B cell (primary cell): ENCODE measurements at regions not wholly inside any gene's neighbourhood (a gene's known extent, or its start where the extent isn't known, plus 50 kb on each side); places are given as distances from the start of the nearest gene placed in this dataset.

Source experiments
- ATAC-seq: fragments of 200-7000 bp; cut with Tn5 transposase; one replicate; pipeline ENCODE4 v1.10.0; 2021; ENCODE audit warnings: low read depth, mild to moderate bottlenecking, moderate number of reproducible peaks, moderate library complexity
- CTCF ChIA-PET: fragments of 350-600 bp; sonication (Branson Sonifier 250); formaldehyde crosslinking; loops from one replicate; lab custom pipeline; 2021; ENCODE audit warnings: antibody characterized with exemption, inconsistent platforms; lab: Charles Lee
- POLR2A ChIA-PET: fragments of 350-600 bp; sonication (Branson Sonifier 250); formaldehyde crosslinking; loops from one replicate; lab custom pipeline; 2021; ENCODE audit warnings: antibody characterized with exemption; lab: Charles Lee
- DNase-seq: peaks from one replicate; pipeline ENCODE4 v3.0.0; 2013
- H2AFZ ChIP-seq: 2 replicates; pipeline ENCODE4 v1.6.1; 2012; ENCODE audit warnings: mild to moderate bottlenecking, low read depth, low read length; ENCODE audit not compliant: insufficient read depth, poor library complexity, severe bottlenecking
- H3K27ac ChIP-seq, 2 donors: 1 replicate in 1 of 2; 2 replicates in 1 of 2; pipeline ENCODE4 v1.5.1; 2012 to 2013; ENCODE audit warnings: low read length in 2 of 2, mild to moderate bottlenecking in 2 of 2, moderate library complexity in 1 of 2
- H3K27me3 ChIP-seq, 4 experiments: fragments of 200-600 bp in 1 of 4; sonication (generic) in 1 of 4; replicated peaks in 1 of 4; 1 replicate in 2 of 4; 2 replicates in 2 of 4; pipeline versions ENCODE4 v1.6.1 to v1.7.0; 2013 to 2016; ENCODE audit warnings: low read length in 3 of 4, mild to moderate bottlenecking in 2 of 4, mixed read lengths in 1 of 4, moderate library complexity in 1 of 4; ENCODE audit not compliant: insufficient read depth in 4 of 4, control insufficient read depth in 3 of 4; ENCODE audit errors: control extremely low read depth in 1 of 4
- H3K36me3 ChIP-seq, 2 experiments: replicated peaks in 1 of 2; 1 replicate in 1 of 2; 2 replicates in 1 of 2; pipeline versions ENCODE4 v1.6.1 to v1.7.1; 2013; ENCODE audit warnings: low read length in 1 of 2; ENCODE audit not compliant: insufficient read depth in 2 of 2, control insufficient read depth in 1 of 2; ENCODE audit errors: control extremely low read depth in 1 of 2, extremely low read depth in 1 of 2
- H3K4me1 ChIP-seq, 2 donors: fragments of 200-600 bp in 1 of 2; sonication (generic) in 1 of 2; 1 replicate in 1 of 2; 2 replicates in 1 of 2; pipeline versions ENCODE4 v1.5.1 to v1.6.1; 2013 to 2017; ENCODE audit warnings: low read length in 2 of 2; ENCODE audit not compliant: control insufficient read depth in 2 of 2, insufficient read depth in 2 of 2
- H3K4me2 ChIP-seq: replicated peaks from 2 replicates; pipeline ENCODE3; 2012; ENCODE audit warnings: mild to moderate bottlenecking, low read depth, low read length; ENCODE audit not compliant: poor library complexity, severe bottlenecking
- H3K4me3 ChIP-seq, 5 experiments: fragments of 200-600 bp in 1 of 5; sonication (generic) in 1 of 5; 1 replicate in 3 of 5; 2 replicates in 2 of 5; pipeline versions ENCODE4 v1.5.1 to v1.7.0; 2011 to 2016; ENCODE audit warnings: low read length in 4 of 5, mild to moderate bottlenecking in 4 of 5, low read depth in 2 of 5, control low read depth in 1 of 5, moderate library complexity in 1 of 5; ENCODE audit not compliant: insufficient read depth in 1 of 5; ENCODE audit errors: control extremely low read depth in 1 of 5, extremely low read depth in 1 of 5
- H3K79me2 ChIP-seq: fragments of 200-600 bp; sonication (generic); one replicate; pipeline ENCODE4 v1.6.0; 2016; ENCODE audit warnings: low read length; ENCODE audit not compliant: control insufficient read depth, insufficient read depth
- H3K9ac ChIP-seq: fragments of 200-600 bp; sonication (generic); 2 replicates; pipeline ENCODE4 v1.6.1; 2017; ENCODE audit warnings: mild to moderate bottlenecking, low read length, moderate library complexity
- H3K9me3 ChIP-seq, 3 donors: one replicate each; pipeline versions ENCODE4 v1.6.1 to v1.7.1; 2013; ENCODE audit warnings: low read length in 2 of 3; ENCODE audit not compliant: control insufficient read depth in 2 of 3, insufficient read depth in 1 of 3; ENCODE audit errors: control extremely low read depth in 1 of 3
- H4K20me1 ChIP-seq: 2 replicates; pipeline ENCODE4 v1.6.0; 2012; ENCODE audit warnings: mild to moderate bottlenecking, low read length; ENCODE audit not compliant: insufficient read depth, control insufficient read depth, poor library complexity, severe bottlenecking
- H3K27ac Mint-ChIP-seq: one replicate; pipeline ENCODE4 v1.8.0; 2021; ENCODE audit warnings: mixed read lengths
- H3K27me3 Mint-ChIP-seq: one replicate; pipeline ENCODE4 v1.8.0; 2021; ENCODE audit warnings: mixed read lengths
- H3K4me1 Mint-ChIP-seq: one replicate; pipeline ENCODE4 v1.8.0; 2021; ENCODE audit warnings: mixed read lengths
- H3K4me3 Mint-ChIP-seq: one replicate; pipeline ENCODE4 v1.8.0; 2021; ENCODE audit warnings: mixed read lengths
- H3K9me3 Mint-ChIP-seq: one replicate; pipeline ENCODE4 v1.8.0; 2022; ENCODE audit warnings: mixed read lengths; ENCODE audit not compliant: insufficient read depth
- EZH2 ChIP-seq: IDR thresholded peaks from 2 replicates; pipeline ENCODE4 v1.6.1; 2012; ENCODE audit warnings: borderline replicate concordance, low read depth, mild to moderate bottlenecking, moderate library complexity, low read length; ENCODE audit not compliant: insufficient read depth, poor library complexity, severe bottlenecking
- WGBS: methylation state at CpG from one replicate; pipeline ENCODE4 v1.1.5; 2013; ENCODE audit warnings: missing lambda C conversion rate; ENCODE audit not compliant: insufficient coverage; 5-methylcytosine and 5-hydroxymethylcytosine counted together
- intact Hi-C: fragments of 100-400 bp; cut with micrococcal nuclease; formaldehyde crosslinking; loops from one replicate; pipeline ENCODE4 v1.10.0; 2022
- TF ChIP-seq, protein P1 (sequence below): fragments of 200-600 bp; IDR thresholded peaks from one replicate; pipeline ENCODE4 v1.8.0; 2022; ENCODE audit warnings: antibody characterized with exemption, mild to moderate bottlenecking

DNA sequence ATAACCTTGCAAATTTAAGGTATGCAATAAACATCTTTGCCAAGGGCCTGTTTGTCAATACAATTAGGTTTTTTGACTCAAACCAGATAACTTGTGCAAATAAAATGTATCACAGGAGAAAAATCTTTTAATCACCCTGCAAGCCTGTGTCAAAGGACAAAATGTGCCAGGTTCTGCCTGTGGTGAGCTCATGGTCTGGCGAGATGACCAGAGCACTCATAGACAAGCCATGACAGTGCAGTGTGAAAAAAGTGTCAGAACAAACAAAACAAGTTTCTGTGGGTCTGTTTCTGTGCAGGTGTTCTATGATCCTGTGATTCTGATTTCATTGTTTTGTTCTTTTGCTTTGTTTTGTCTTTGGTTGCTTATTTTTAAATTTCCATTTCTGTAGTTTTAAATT, 847.2 kb downstream of the VRK1 start:
- Mint-ChIP-seq H3K27ac (no peak overlapping the region), H3K4me3 (no peak overlapping the region), H3K27me3 (no peaks in the 10 kb centered on the region), H3K4me1 (no peaks in the 10 kb centered on the region), H3K9me3 (peaks cover 2% of the 10 kb centered on the region)
- no peak overlapping the region for H3K27ac ChIP-seq
- H2AFZ ChIP-seq = no peak overlapping the region
- intact Hi-C loops = no loop called here
- ATAC-seq (no peak), DNase-seq (no peak)
- no peaks in the 10 kb centered on the region for H3K79me2 ChIP-seq
- no peak for TF ChIP-seq EZH2
- TF ChIP-seq, protein P1, sequence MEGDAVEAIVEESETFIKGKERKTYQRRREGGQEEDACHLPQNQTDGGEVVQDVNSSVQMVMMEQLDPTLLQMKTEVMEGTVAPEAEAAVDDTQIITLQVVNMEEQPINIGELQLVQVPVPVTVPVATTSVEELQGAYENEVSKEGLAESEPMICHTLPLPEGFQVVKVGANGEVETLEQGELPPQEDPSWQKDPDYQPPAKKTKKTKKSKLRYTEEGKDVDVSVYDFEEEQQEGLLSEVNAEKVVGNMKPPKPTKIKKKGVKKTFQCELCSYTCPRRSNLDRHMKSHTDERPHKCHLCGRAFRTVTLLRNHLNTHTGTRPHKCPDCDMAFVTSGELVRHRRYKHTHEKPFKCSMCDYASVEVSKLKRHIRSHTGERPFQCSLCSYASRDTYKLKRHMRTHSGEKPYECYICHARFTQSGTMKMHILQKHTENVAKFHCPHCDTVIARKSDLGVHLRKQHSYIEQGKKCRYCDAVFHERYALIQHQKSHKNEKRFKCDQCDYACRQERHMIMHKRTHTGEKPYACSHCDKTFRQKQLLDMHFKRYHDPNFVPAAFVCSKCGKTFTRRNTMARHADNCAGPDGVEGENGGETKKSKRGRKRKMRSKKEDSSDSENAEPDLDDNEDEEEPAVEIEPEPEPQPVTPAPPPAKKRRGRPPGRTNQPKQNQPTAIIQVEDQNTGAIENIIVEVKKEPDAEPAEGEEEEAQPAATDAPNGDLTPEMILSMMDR = no peak
- no peak overlapping the region for H3K4me2 ChIP-seq
- POLR2A ChIA-PET = no interaction called here
- WGBS = 50% methylated on average over 1 of the region's 1 CpG
- no peaks in the 10 kb centered on the region for H3K27me3 ChIP-seq
- H3K9ac ChIP-seq = no peak overlapping the region
- H3K4me1 ChIP-seq = no peaks in the 10 kb centered on the region
- no peaks in the 10 kb centered on the region for H4K20me1 ChIP-seq
- H3K36me3 ChIP-seq = no peaks in the 10 kb centered on the region
- H3K9me3 ChIP-seq = peaks cover 0 to 4% (median 0%) of the 10 kb centered on the region in 3 donors
- H3K4me3 ChIP-seq = no peak overlapping the region
- CTCF ChIA-PET = no interaction called here

DNA sequence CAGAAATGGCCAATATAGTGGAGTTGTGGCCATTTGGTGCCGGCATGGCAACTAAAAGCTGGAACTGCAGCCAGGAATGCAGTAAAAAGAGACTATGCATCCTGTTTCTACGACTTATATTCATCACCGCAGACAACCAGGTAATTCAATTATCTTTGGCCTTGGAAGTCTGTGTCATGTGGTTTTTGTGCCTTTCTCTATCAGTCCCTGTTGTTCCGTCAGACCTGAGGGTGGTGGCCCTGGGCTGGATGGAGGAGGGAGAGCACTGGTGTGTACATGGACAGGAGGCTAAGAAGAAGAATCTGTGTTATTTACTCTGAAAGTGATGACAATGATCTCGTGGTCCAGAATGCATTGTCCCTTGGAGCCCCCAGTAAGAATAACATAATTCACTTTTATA, 852.6 kb downstream of the VRK1 start:
- intact Hi-C loops = no loop called here
- H3K79me2 ChIP-seq = no peaks in the 10 kb centered on the region
- Mint-ChIP-seq H3K4me1 (no peaks in the 10 kb centered on the region), H3K27ac (no peak overlapping the region), H3K4me3 (no peak overlapping the region), H3K27me3 (no peaks in the 10 kb centered on the region), H3K9me3 (peaks cover 2% of the 10 kb centered on the region)
- WGBS = 100% methylated on average over 1 of the region's 5 CpGs
- ATAC-seq = no peak
- H3K36me3 ChIP-seq = no peaks in the 10 kb centered on the region
- ChIA-PET POLR2A (no interaction called here), CTCF (no interaction called here)
- no peak overlapping the region for H3K9ac ChIP-seq
- H3K4me3 ChIP-seq = no peak overlapping the region
- no peak overlapping the region for H3K4me2 ChIP-seq
- H3K4me1 ChIP-seq = no peaks in the 10 kb centered on the region
- no peaks in the 10 kb centered on the region for H3K9me3 ChIP-seq
- no peaks in the 10 kb centered on the region for H4K20me1 ChIP-seq
- no peaks in the 10 kb centered on the region for H3K27me3 ChIP-seq
- TF ChIP-seq, protein P1 = no peak
- no peak for TF ChIP-seq EZH2
- DNase-seq = no peak
- H2AFZ ChIP-seq = no peak overlapping the region
- H3K27ac ChIP-seq = no peak overlapping the region
